ENCODE measurements at regions not wholly inside any gene's neighbourhood (a gene's known extent, or its start where the extent isn't known, plus 50 kb on each side); places are given as distances from the start of the nearest gene placed in this dataset.

- TF ChIP-seq CTCF (IDR thresholded peaks at IDR 0.05) = no peak
- no peak for TF ChIP-seq POLR2A (IDR thresholded peaks at IDR 0.05)
Observed at GRCh38 chr17:36686123-36686669, 84.8 kb downstream of the MRM1 start.
